ENCODE measurements at regions not wholly inside any gene's neighbourhood (a gene's known extent, or its start where the extent isn't known, plus 50 kb on each side); places are given as distances from the start of the nearest gene placed in this dataset.

DNA sequence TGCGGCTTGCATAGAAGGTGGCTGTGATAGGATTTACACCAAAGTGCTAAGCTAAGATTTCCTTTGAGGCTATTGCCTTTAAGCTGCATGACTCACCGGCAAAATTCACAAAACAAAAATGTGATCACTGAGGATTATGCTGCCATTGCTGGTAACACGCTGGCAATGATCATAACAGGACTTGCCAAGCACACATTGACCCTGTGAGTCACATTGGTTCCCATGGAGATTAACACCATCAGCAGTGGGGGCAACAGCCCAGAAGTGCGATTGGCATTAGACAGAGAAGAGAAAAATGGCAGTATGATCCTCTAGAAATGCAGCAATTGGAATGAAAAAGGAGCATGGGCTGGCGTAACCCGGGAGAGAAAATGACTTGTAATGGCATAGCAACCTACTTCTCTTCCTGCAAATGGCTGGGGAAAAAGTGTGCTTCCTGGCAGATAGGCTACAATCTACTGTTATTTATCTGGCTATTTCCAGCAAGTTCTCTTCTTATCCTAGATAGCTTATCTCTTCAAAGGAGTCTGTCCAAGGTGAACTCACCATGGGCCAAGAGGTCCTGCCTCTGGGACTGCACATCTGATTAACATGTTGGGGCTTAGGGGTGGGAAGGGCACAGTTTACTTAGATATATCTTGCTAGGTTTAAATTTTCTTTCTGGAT, 314.2 kb upstream of the IGFBP7 start:
- H3K4me2 ChIP-seq: no peak overlapping the region
- no peaks in the 10 kb centered on the region for H4K20me1 ChIP-seq (replicated peaks; ENCODE audit: insufficient read depth)
- Mint-ChIP-seq H3K9me3 (peaks cover 26% of the 10 kb centered on the region), H3K4me1 (no peaks in the 10 kb centered on the region; the same call in 1 of the 3 replicates), H3K27ac (no peak overlapping the region), H3K27me3 (ENCODE audit: insufficient read depth, low read depth, poor library complexity) (peaks cover 6% of the 10 kb centered on the region), H3K4me3 (no peak overlapping the region), H3K36me3 (ENCODE audit: low read depth) (peaks cover 16% of the 10 kb centered on the region)
- H3K4me1 ChIP-seq (ENCODE audit: insufficient read depth): no peaks in the 10 kb centered on the region
- peak overlapping the region; percentile 52; the same call in 1 of the 2 replicates for H2AFZ ChIP-seq
- no peaks in the 10 kb centered on the region for H3K79me2 ChIP-seq (replicated peaks; ENCODE audit: insufficient read depth)
- H3F3A ChIP-seq (replicated peaks; ENCODE audit: low read depth): no peaks in the 10 kb centered on the region
- H3K27ac ChIP-seq (ENCODE audit: low read depth): no peak overlapping the region
- H3K27me3 ChIP-seq (ENCODE audit: insufficient read depth): no peaks in the 10 kb centered on the region
- ATAC-seq: no peak
- H3K4me3 ChIP-seq: no peak overlapping the region
- H3K9me2 ChIP-seq (ENCODE audit: insufficient read depth): 0 out of 2 replicates have a peak, but pooled peaks cover 3% of the 10 kb centered on the region
- no peaks in the 10 kb centered on the region for H3K36me3 ChIP-seq (ENCODE audit: insufficient read depth)
- DNase-seq (ENCODE audit: low spot score): no peak
- TF ChIP-seq, protein P1, sequence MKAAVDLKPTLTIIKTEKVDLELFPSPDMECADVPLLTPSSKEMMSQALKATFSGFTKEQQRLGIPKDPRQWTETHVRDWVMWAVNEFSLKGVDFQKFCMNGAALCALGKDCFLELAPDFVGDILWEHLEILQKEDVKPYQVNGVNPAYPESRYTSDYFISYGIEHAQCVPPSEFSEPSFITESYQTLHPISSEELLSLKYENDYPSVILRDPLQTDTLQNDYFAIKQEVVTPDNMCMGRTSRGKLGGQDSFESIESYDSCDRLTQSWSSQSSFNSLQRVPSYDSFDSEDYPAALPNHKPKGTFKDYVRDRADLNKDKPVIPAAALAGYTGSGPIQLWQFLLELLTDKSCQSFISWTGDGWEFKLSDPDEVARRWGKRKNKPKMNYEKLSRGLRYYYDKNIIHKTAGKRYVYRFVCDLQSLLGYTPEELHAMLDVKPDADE (IDR thresholded peaks at IDR 0.05): no peak
- TF ChIP-seq JUNB (IDR thresholded peaks at IDR 0.05; ENCODE audit: unreplicated experiment): no peak
- TF ChIP-seq NANOG (IDR thresholded peaks at IDR 0.05; ENCODE audit: borderline replicate concordance): no peak
- TF ChIP-seq ZNF331 (CRISPR knock-in tag; IDR thresholded peaks at IDR 0.05; ENCODE audit: low read depth): no peak

DNA sequence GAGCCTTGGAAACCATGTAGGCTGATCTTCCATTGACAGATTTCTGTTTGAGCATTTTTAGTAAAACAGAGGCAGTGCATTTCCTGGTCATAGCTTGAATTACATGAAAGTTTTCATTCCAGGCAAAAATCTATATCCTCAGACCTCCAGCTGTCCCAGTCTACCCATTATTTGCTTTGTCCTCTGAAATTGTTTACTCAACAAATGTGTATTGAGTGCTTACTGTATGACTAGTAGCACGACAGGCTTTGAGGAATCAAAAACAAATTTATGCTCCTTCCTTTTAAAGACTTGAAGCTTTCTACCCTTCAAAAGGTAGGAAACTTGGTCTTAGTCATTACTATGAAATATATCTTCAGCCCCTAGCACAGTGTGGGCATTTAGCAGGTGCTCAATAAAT, 307.9 kb upstream of the IGFBP7 start:
- Mint-ChIP-seq H3K27ac (no peak overlapping the region), H3K4me3 (no peak overlapping the region), H3K27me3 (ENCODE audit: insufficient read depth, low read depth, poor library complexity) (peaks cover 4% of the 10 kb centered on the region), H3K4me1 (no peaks in the 10 kb centered on the region), H3K9me3 (peaks cover 24% of the 10 kb centered on the region), H3K36me3 (ENCODE audit: low read depth) (peaks cover 14% of the 10 kb centered on the region)
- Histone ChIP-seq H3K79me2 (replicated peaks; ENCODE audit: insufficient read depth) (no peaks in the 10 kb centered on the region), H3K36me3 (ENCODE audit: insufficient read depth) (no peaks in the 10 kb centered on the region), H3K27me3 (ENCODE audit: insufficient read depth) (no peaks in the 10 kb centered on the region), H3K27ac (ENCODE audit: low read depth) (no peak overlapping the region), H3K4me3 (no peak overlapping the region), H3K4me2 (no peak overlapping the region), H4K20me1 (replicated peaks; ENCODE audit: insufficient read depth) (no peaks in the 10 kb centered on the region), H2AFZ (no peak overlapping the region), H3F3A (replicated peaks; ENCODE audit: low read depth) (no peaks in the 10 kb centered on the region), H3K9me2 (ENCODE audit: insufficient read depth) (0 out of 2 replicates have a peak, but pooled peaks cover 3% of the 10 kb centered on the region), H3K4me1 (ENCODE audit: insufficient read depth) (no peaks in the 10 kb centered on the region)
- TF ChIP-seq STAT1 (IDR thresholded peaks at IDR 0.05; ENCODE audit: unreplicated experiment): no peak
- TF ChIP-seq POLR2AphosphoS5 (IDR thresholded peaks at IDR 0.05; ENCODE audit: low read depth): no peak
- TF ChIP-seq, protein P1 (IDR thresholded peaks at IDR 0.05): no peak
- TF ChIP-seq CREB1 (CRISPR knock-in tag; IDR thresholded peaks at IDR 0.05; ENCODE audit: low read depth): no peak
- no peak for TF ChIP-seq EZH2phosphoT487 (IDR thresholded peaks at IDR 0.05; ENCODE audit: unreplicated experiment)
- TF ChIP-seq EZH2 (IDR thresholded peaks at IDR 0.05; ENCODE audit: low read depth, unreplicated experiment): no peak
- DNase-seq (ENCODE audit: low spot score): no peak
- ATAC-seq: no peak

Data from GM23338 (cell line).